GM19438 (cell line): ENCODE measurements at regions not wholly inside any gene's neighbourhood (a gene's known extent, or its start where the extent isn't known, plus 50 kb on each side); places are given as distances from the start of the nearest gene placed in this dataset.

Source experiments
- ATAC-seq: cut with Tn5 transposase; IDR thresholded peaks from one replicate; pipeline ENCODE4 v1.9.1; 2021; ENCODE audit warnings: low read depth; ENCODE audit not compliant: unreplicated experiment

- ATAC-seq: no peak
These were observed 53.8 kb upstream of the INHBA start for GRCh38 chr7:41756650-41757182.

- ATAC-seq: no peak
These were observed 52.2 kb upstream of the INHBA start for GRCh38 chr7:41755096-41755495.

GRCh38 chr7:41754046-41754445 lies 51.2 kb upstream of the INHBA start:
- ATAC-seq: no peak
